ENCODE measurements at regions not wholly inside any gene's neighbourhood (a gene's known extent, or its start where the extent isn't known, plus 50 kb on each side); places are given as distances from the start of the nearest gene placed in this dataset.

DNA sequence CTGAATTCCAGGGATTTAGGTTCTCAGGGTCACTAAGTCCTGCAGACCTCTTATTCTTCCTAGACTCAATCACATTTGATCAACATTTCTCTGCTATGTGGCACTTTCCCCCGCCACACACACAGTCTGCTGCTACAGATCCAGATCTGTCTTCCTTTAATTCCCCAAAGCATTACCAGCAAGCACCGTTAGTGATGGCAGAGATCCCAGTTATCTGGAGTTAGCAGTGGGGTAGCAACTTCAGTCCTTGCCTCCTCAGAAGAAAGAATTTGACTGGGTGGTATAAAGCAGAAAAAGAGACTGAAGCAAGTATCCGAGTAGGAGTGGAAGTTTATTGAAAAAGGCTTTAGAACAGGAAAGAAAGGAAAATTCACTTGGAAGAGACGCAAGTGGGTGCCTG, 100.4 kb upstream of the ETV3 start:
- TF ChIP-seq CTCF (conservative IDR thresholded peaks at IDR 0.05) (no peak), EZH2 (IDR thresholded peaks at IDR 0.05; ENCODE audit: low read depth) (no peak)

Data from PC-9 (cell line).